ENCODE measurements at regions not wholly inside any gene's neighbourhood (a gene's known extent, or its start where the extent isn't known, plus 50 kb on each side); places are given as distances from the start of the nearest gene placed in this dataset.

GRCh38 chr5:3948838-3949237, 353.2 kb downstream of the IRX1 start:
- ChIA-PET CTCF (no interaction called here), POLR2A (no interaction called here)
- DNase-seq (ENCODE audit: low read depth, low spot score), result no peak
- no peak for TF ChIP-seq CTCF (IDR thresholded peaks at IDR 0.05; ENCODE audit: insufficient read depth, low read length, missing control alignments)
- H3K4me3 ChIP-seq (ENCODE audit: low read depth, low read length), result no peak overlapping the region

- POLR2A ChIA-PET, result no interaction called here
- CTCF ChIA-PET, result no interaction called here
- H3K4me3 ChIP-seq (ENCODE audit: low read depth, low read length), result no peak overlapping the region
Observed at GRCh38 chr5:3954199-3954598, 358.6 kb downstream of the IRX1 start.

GRCh38 chr5:3954633-3955032, 359.0 kb downstream of the IRX1 start:
- ChIA-PET CTCF (no interaction called here), POLR2A (no interaction called here)
- DNase-seq (ENCODE audit: low read depth, low spot score), result no peak
- no peak overlapping the region for H3K4me3 ChIP-seq (ENCODE audit: low read depth, low read length)
- no peak for TF ChIP-seq CTCF (IDR thresholded peaks at IDR 0.05; ENCODE audit: insufficient read depth, low read length, missing control alignments)

More at GRCh38 chr5:3954199-3954598, 358.6 kb downstream of the IRX1 start:
- no peak for DNase-seq (ENCODE audit: low read depth, low spot score)
- no peak for TF ChIP-seq CTCF (IDR thresholded peaks at IDR 0.05; ENCODE audit: insufficient read depth, low read length, missing control alignments)

GRCh38 chr5:3957658-3958057, 362.0 kb downstream of the IRX1 start:
- CTCF ChIA-PET, result no interaction called here
- POLR2A ChIA-PET, result no interaction called here

GRCh38 chr5:3958389-3958788, 362.8 kb downstream of the IRX1 start:
- ChIA-PET POLR2A (no interaction called here), CTCF (no interaction called here)
- TF ChIP-seq CTCF (IDR thresholded peaks at IDR 0.05; ENCODE audit: insufficient read depth, low read length, missing control alignments), result no peak
- H3K4me3 ChIP-seq (ENCODE audit: low read depth, low read length), result no peak overlapping the region
- DNase-seq (ENCODE audit: low read depth, low spot score), result no peak

More at GRCh38 chr5:3957658-3958057, 362.0 kb downstream of the IRX1 start:
- no peak for TF ChIP-seq CTCF (IDR thresholded peaks at IDR 0.05; ENCODE audit: insufficient read depth, low read length, missing control alignments)
- no peak for DNase-seq (ENCODE audit: low read depth, low spot score)
- H3K4me3 ChIP-seq (ENCODE audit: low read depth, low read length), result no peak overlapping the region

- POLR2A ChIA-PET, result no interaction called here
- CTCF ChIA-PET, result no interaction called here
- TF ChIP-seq CTCF (IDR thresholded peaks at IDR 0.05; ENCODE audit: insufficient read depth, low read length, missing control alignments), result no peak
- H3K4me3 ChIP-seq (ENCODE audit: low read depth, low read length), result no peak overlapping the region
- DNase-seq (ENCODE audit: low read depth, low spot score), result no peak
Observed at GRCh38 chr5:3962113-3962512, 366.5 kb downstream of the IRX1 start.
